ENCODE measurements at regions not wholly inside any gene's neighbourhood (a gene's known extent, or its start where the extent isn't known, plus 50 kb on each side); places are given as distances from the start of the nearest gene placed in this dataset.

DNA sequence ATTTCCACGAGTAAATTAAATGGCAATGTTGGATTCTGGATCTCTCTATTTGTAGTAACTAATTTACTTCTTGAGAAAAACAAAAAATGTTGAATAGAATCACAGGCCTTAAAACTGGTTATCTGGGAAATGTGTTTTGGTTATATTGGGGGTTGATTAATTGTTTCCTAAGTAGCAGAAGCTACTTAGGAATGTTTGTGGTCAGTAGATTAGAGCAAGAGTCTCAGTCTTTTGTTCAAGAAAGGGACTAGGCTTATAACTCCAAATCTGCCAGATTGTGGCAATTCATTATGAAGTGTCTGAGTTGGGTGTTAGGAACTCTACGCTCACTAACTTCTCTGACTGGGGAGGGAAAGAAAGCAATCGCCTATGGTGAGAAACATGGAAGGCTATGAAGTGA is 244.3 kb upstream of the PHYHIPL start:
- no peak for TF ChIP-seq CTCF (IDR thresholded peaks at IDR 0.05; ENCODE audit: low read depth, low read length)
- no peak for DNase-seq (ENCODE audit: extremely low read depth, low read depth)

DNA sequence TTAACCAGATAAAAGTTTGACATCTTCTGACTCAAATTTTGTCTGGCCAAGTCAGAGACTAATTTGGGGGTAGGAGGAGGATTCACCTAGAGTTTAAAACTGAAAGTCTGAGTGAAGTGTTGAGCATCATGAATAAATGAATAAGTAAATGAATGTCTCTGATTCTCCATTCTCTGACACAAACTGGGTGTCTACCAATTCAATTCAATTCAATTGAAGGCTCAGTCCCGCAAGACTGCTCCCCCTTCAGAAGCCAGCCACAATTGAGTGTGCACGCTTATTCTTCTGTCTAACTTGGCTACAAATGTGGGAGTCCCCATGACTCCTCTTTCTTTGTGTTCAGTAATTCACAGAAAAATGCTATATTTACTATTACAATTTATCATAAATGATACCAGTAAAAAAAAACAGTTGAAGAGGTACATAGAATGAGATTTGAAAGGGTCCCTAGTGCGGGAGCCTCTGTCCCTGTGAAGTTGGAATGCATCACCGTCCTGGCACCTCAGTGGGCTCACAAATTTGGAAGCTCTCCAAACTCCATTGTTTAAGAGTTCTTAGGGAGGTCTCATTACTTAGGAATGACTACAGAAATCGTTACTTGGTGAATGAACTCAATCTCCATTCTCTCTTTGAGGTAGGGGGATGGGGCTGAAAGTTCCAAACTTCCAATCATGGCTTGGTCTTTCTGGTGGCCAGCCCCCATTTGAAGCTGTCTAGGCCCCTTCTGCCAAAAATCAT is 243.7 kb upstream of the PHYHIPL start:
- DNase-seq (ENCODE audit: extremely low read depth, low read depth): no peak
- TF ChIP-seq CTCF (IDR thresholded peaks at IDR 0.05; ENCODE audit: low read depth, low read length): no peak

DNA sequence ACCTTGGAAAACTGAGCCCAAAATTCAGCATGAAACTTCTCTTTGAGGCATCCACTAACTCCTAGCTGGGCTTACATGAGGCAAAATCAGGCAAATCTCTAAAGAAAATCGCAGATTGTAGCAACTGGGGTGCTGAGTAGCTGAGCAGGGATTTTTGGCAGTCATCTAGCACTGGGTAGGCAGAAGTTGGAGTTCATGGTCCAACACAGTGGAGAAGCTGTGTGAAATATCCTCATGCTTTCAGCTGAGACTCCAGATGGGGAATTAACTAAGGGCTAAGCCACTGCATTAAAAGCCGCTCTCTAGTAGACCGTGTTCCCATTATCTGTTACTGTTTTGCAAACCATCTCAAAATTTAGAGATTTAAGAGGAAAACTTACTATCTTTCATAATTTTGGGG is 240.1 kb upstream of the PHYHIPL start:
- no peak for TF ChIP-seq CTCF (IDR thresholded peaks at IDR 0.05; ENCODE audit: low read depth, low read length)
- DNase-seq (ENCODE audit: extremely low read depth, low read depth): no peak

DNA sequence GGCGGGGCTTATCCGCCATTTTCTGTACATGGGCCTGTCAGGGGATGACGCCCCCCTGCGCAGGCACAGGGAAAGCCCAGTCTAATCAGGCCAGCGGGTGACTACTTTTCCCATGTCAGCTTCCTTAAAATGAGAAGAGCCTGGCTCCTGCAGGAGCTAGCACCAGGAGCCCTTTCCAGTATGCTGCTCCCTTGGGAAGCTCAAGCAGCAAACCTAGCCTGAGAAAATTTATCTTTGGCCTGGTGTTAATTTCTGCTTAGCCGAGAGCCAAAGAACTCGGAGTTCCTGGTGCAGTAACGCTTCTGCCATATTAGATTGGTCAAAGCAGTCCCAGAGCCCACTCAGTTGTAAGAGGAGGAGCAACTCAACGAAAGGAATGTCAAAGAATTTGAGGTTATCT is 239.0 kb upstream of the PHYHIPL start:
- no peak for DNase-seq (ENCODE audit: extremely low read depth, low read depth)
- no peak for TF ChIP-seq CTCF (IDR thresholded peaks at IDR 0.05; ENCODE audit: low read depth, low read length)

- TF ChIP-seq CTCF (IDR thresholded peaks at IDR 0.05; ENCODE audit: low read depth, low read length): no peak
- DNase-seq (ENCODE audit: extremely low read depth, low read depth): no peak
Measured at GRCh38 chr10:58942724-58943123, 233.7 kb upstream of the PHYHIPL start.

DNA sequence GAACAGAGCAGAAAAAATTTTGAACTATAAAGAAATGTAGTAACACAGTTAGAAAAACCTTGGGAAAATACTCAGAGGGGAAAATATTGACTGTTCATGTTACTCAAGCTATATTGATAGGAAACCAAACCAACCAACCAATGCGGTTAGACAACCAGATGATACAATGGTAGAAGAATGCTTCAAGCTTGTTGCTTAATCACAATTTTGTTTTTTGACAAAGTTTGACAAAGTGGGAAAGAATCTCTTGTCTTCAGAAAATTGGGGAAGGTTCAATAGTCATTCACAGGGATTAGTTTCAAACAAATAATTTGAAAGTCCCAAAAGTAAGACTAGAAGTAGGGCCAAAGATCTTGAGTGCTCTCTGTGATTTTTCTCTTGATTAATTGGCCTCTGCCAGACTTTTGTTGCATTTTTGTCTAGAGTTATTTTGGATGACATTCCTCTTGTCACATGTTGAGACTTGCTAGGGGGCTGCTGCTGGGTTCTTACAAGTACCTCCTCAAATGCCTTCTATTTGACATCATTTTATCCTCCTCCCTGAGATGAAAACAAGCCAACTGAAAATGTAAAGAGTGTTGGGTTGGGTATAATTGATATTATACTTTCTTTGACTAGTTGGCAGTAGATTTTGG is 233.1 kb upstream of the PHYHIPL start:
- no peak for TF ChIP-seq CTCF (IDR thresholded peaks at IDR 0.05; ENCODE audit: low read depth, low read length)
- no peak for DNase-seq (ENCODE audit: extremely low read depth, low read depth)

DNA sequence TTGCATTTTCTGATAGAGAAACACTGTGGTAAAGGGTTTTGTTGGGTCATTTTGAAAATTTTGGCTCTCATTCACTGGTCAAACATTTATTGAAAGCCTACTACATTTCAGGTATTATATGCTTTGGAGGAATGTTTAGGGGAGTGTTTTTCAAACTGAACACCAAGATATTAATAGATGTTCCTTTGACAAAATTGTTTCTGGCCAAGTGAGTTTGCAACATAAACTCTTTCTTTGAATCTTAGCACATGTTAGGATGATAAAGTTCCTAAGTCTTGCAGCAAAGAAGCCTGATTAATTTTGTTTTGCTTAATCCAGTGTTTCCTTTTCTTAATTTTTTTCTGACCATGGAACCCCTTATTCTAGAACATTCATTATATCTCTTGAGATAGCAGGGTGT is 232.5 kb upstream of the PHYHIPL start:
- TF ChIP-seq CTCF (IDR thresholded peaks at IDR 0.05; ENCODE audit: low read depth, low read length): no peak
- no peak for DNase-seq (ENCODE audit: extremely low read depth, low read depth)
